Fibroblast of lung (primary cell): ENCODE measurements at regions not wholly inside any gene's neighbourhood (a gene's known extent, or its start where the extent isn't known, plus 50 kb on each side); places are given as distances from the start of the nearest gene placed in this dataset.
"Not testable (repeated sequence)": the region's sequence is repeated elsewhere in the genome, so short reads cannot be mapped to it uniquely, and the experiment has no call there.

Experiments
- DNase-seq, 2 donors: peaks; one replicate each; pipeline versions ENCODE4 v3.0.0 to v3.0.0-alpha.2; 2010; ENCODE audit warnings: low read depth in 2 of 2
- H2AFZ ChIP-seq: 2 replicates; pipeline ENCODE4 v1.5.1; 2012; ENCODE audit warnings: low read length, control low read depth, inconsistent platforms
- H3K27ac ChIP-seq: 2 replicates; pipeline ENCODE4 v1.5.1; 2011; ENCODE audit warnings: low read length, control low read depth; ENCODE audit not compliant: insufficient read depth
- H3K27me3 ChIP-seq: 2 replicates; pipeline ENCODE4 v1.5.1; 2011; ENCODE audit warnings: mild to moderate bottlenecking, low read length; ENCODE audit not compliant: control insufficient read depth, insufficient read depth
- H3K36me3 ChIP-seq: 2 replicates; pipeline ENCODE4 v1.5.1; 2011; ENCODE audit warnings: low read length; ENCODE audit not compliant: control insufficient read depth, insufficient read depth
- H3K4me1 ChIP-seq: 2 replicates; pipeline ENCODE4 v1.5.1; 2011; ENCODE audit warnings: low read length; ENCODE audit not compliant: control insufficient read depth, insufficient read depth; ENCODE audit errors: extremely low read depth
- H3K4me2 ChIP-seq: 2 replicates; pipeline ENCODE4 v1.5.1; 2011; ENCODE audit warnings: low read length, control low read depth; ENCODE audit not compliant: insufficient read depth; ENCODE audit errors: extremely low read depth
- H3K4me3 ChIP-seq, 4 experiments: fragments of 200-600 bp in 1 of 4; sonication (generic) in 1 of 4; replicated peaks in 1 of 4; 2 replicates each; pipeline ENCODE4 v1.5.1; 2011 to 2016; ENCODE audit warnings: low read length in 4 of 4, low read depth in 3 of 4, mild to moderate bottlenecking in 3 of 4, control low read depth in 2 of 4, inconsistent platforms in 1 of 4, mixed read lengths in 1 of 4; ENCODE audit not compliant: insufficient read depth in 1 of 4; ENCODE audit errors: control extremely low read depth in 1 of 4
- H3K79me2 ChIP-seq: 2 replicates; pipeline ENCODE4 v1.5.1; 2012; ENCODE audit warnings: mild to moderate bottlenecking, low read length, inconsistent platforms; ENCODE audit not compliant: control insufficient read depth, insufficient read depth
- H3K9ac ChIP-seq: 2 replicates; pipeline ENCODE4 v1.5.1; 2011; ENCODE audit warnings: mild to moderate bottlenecking, low read length, control low read depth; ENCODE audit not compliant: insufficient read depth
- H3K9me3 ChIP-seq: 2 replicates; pipeline ENCODE4 v1.5.1; 2012; ENCODE audit warnings: low read depth, low read length; ENCODE audit not compliant: control insufficient read depth, insufficient read depth
- H4K20me1 ChIP-seq: 2 replicates; pipeline ENCODE4 v1.5.1; 2011; ENCODE audit warnings: low read length; ENCODE audit not compliant: control insufficient read depth, insufficient read depth; ENCODE audit errors: extremely low read depth
- CTCF ChIP-seq, 2 donors: IDR thresholded peaks in 1 of 2; conservative IDR thresholded peaks in 1 of 2; 1 replicate in 1 of 2; 2 replicates in 1 of 2; pipeline ENCODE4 v1.5.1; 2011 to 2012; ENCODE audit warnings: low read length in 2 of 2, control low read depth in 1 of 2, inconsistent platforms in 1 of 2, low read depth in 1 of 2, mild to moderate bottlenecking in 1 of 2
- EZH2 ChIP-seq: IDR thresholded peaks from 2 replicates; pipeline ENCODE4 v1.5.1; 2012; ENCODE audit warnings: low read length, control low read depth, mild to moderate bottlenecking; ENCODE audit errors: missing control alignments

- Histone ChIP-seq H3K79me2 (no peaks in the 10 kb centered on the region), H3K27ac (no peak overlapping the region), H3K27me3 (no peaks in the 10 kb centered on the region), H4K20me1 (no peaks in the 10 kb centered on the region), H3K4me2 (no peak overlapping the region), H3K4me3 (no peak overlapping the region), H2AFZ (no peak overlapping the region), H3K9ac (no peak overlapping the region), H3K9me3 (no peaks in the 10 kb centered on the region), H3K36me3 (no peaks in the 10 kb centered on the region), H3K4me1 (no peaks in the 10 kb centered on the region)
- DNase-seq = no peak
- no peak for TF ChIP-seq CTCF (conservative IDR thresholded peaks at IDR 0.05 in 1 of 2, IDR thresholded peaks at IDR 0.05 in 1 of 2; ENCODE audit: low read depth in 1 of 2, low read length in 2 of 2)
- TF ChIP-seq EZH2 = no peak
Observed at GRCh38 chr5:82879089-82879488, 198.1 kb downstream of the TMEM167A start.

GRCh38 chr5:82873452-82873851, 203.7 kb downstream of the TMEM167A start:
- H3K27me3 ChIP-seq = no peaks in the 10 kb centered on the region
- no peak overlapping the region for H3K4me3 ChIP-seq
- no peaks in the 10 kb centered on the region for H3K79me2 ChIP-seq
- H3K27ac ChIP-seq = no peak overlapping the region
- H3K4me2 ChIP-seq = no peak overlapping the region
- H3K36me3 ChIP-seq = no peaks in the 10 kb centered on the region
- no peaks in the 10 kb centered on the region for H3K4me1 ChIP-seq
- DNase-seq = no peak
- TF ChIP-seq EZH2 (no peak), CTCF (conservative IDR thresholded peaks at IDR 0.05 in 1 of 2, IDR thresholded peaks at IDR 0.05 in 1 of 2; ENCODE audit: low read depth in 1 of 2, low read length in 2 of 2) (no peak)
- no peak overlapping the region for H3K9ac ChIP-seq
- no peak overlapping the region for H2AFZ ChIP-seq
- no peaks in the 10 kb centered on the region for H3K9me3 ChIP-seq
- H4K20me1 ChIP-seq = no peaks in the 10 kb centered on the region

GRCh38 chr5:82872321-82873288, 204.6 kb downstream of the TMEM167A start:
- not testable (repeated sequence) for H3K4me3 ChIP-seq, DNase-seq, H3K79me2 ChIP-seq, H4K20me1 ChIP-seq, H3K27ac ChIP-seq, H3K36me3 ChIP-seq, H3K9ac ChIP-seq, H3K27me3 ChIP-seq, H3K4me1 ChIP-seq, H3K9me3 ChIP-seq, H2AFZ ChIP-seq, H3K4me2 ChIP-seq
